ENCODE measurements at regions not wholly inside any gene's neighbourhood (a gene's known extent, or its start where the extent isn't known, plus 50 kb on each side); places are given as distances from the start of the nearest gene placed in this dataset.

DNA sequence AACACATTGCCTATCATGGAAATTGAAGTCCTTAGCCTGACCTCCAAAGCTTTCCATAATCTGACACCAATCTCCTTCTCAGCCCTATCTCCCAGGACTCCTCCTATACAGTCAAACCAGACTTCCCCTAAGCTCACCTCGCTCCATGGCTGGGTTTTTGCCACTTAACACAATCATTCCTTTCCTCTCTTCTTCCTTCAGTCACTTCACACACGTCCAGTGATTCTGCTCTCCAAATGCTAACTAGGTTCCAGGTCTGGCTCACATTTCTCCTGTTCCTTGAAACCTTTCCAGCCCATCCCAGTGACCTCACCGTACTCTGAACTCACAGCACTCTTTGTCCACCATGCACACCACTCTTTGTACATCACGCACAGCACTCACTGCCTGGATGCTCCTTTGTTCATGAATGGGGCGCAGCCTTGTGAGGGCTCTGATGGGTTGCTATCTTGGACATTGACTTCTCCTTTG, 98.4 kb downstream of the GLUL start:
- no peak for DNase-seq (ENCODE audit: low spot score)

DNA sequence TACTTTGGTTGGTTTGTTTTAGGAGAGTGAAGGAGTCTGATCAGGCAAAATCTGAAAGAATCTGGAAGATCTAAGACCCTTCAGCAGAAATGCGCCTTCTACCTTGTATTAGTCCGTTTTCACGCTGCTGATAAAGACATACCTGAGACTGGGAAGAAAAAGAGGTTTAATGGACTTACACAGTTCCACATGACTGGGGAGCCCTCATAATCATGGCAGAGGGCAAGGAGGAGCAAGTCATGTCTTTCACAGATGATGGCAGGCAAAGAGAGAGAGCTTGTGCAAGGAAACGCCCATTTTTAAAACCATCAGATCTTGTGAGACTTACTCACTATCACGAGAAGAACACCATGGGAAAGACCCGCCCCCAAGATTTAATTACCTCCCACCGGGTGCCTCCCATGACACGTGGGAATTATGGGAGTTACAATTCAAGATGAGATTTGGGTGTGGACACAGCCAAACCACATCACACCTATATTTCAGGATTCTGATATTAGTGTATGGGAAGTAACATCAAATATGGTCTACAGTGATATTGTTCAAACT, 99.3 kb downstream of the GLUL start:
- DNase-seq (ENCODE audit: low spot score): no peak

DNA sequence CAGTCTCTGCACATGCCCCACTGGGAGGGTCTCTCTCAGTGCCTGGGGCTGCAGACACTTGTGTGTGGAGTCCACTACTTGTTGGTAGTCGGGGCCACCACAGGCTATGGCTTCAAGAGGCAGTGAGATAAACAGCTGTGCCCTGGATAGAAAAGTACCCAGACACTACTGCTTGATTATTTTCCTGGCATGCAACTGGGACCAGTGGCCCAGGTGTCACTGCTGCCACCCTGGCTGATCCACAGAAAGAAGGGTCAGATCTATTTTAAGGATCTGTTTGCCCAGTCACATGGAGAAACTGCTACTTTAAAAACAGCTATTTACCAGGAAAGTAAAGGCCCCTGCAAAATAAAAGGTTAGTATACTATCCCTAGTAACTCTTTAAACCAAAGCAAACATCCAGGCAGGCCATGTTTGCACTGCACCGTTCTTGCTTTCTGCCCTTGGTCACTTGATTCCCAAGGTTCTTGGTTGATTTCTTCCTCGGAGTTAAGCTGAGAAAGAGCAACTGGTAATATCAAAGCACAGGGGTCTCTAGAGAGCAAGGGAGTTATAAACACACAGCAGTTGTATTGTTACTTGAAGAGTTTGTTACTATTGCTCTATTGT, 99.9 kb downstream of the GLUL start:
- DNase-seq (ENCODE audit: low spot score): no peak

DNA sequence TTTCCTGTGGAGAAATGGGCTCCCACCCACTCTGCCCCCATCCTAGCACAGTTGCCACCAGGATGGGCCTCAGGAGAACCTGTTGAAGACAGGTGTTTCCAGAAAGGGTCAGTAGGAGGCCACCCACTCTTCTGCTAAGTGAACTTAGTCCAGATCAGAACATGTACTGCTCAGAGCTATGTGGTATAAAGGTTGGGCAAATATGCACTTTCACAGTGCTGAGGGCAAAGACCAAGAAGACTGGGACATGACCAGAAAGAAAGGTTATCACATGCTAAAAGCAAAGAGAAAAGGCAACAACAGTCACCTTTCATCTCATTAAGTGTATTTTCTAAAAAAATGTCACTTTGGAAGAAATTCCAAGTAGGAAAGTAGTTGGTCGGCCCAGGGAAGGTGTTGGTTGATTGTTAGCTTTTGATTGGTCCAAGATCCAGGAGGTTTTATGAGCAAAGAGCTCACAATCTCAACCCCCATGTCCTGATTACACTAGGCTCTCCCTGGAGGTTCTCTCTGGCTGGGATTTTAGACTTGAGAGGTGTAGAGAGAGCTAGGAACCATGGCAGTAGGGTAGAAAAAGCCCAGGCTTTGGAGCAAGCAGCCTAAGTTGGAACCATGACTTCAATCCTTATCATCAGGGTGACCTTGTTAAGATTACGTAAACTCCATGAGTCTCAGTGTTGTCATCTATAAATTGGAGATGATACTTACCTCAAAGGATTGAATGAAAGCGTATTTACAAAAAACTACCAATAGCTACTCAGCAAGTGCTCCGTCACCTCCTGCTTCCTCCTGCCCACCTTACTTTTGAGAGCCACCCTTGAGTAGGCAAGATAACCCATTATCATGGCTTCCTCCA, 102.6 kb downstream of the GLUL start:
- DNase-seq (ENCODE audit: low spot score): no peak

DNA sequence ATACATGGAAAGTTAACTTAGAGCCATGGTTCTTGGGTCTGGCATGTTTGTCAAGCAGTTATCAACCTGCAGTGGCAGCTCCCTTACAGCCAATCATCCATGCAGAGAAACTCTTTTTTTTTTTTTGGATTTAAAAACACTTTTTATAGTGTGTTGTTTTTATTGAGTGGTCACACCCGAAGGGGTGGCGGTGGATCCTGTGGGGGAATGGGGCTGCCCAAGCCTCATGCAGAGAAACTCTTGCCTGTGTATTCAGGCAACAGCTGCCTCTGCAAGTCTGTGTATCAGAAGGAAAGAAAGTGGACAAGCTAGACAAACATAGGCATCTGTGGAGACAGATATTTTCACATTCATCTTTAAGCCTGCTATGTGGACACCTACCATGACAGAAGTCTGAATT, 104.8 kb downstream of the GLUL start:
- no peak for DNase-seq (ENCODE audit: low spot score)

DNA sequence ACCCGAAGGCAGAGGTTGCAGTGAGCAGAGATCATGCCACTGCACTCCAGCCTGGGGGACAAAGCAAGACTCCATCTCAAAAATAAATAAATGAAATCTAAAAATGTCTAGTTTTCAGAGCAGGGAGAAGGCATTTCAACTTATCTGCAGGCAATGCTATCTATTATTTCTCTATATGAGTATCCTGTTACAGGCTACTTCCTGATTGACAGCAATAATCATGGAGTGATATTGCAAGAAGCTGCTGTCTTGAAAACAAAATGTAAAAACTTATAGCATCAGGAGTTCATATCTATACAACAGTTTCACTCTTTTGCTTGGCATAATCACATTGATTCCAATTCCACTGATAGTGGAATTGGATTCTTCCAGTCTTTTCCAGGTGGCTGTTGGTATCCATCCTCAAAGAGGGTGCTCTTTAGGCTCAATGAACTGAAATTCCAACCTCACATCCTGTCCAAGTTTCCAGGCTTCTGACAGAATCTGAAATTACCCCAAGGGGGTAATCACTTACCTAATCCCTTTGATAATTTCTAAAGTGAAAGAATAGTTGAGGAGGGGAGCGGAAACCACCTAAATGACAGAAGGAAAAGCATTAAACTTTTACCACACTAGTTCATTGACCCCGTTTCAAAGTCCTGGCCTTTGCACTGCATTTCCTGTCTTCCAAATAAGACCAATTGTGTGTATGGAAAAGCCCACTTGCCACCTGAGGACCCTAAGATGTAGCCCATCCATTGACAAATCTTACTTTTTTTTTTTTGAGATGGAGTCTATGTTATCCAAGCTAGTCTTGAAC, 107.6 kb downstream of the GLUL start:
- no peak for DNase-seq (ENCODE audit: low spot score)

DNA sequence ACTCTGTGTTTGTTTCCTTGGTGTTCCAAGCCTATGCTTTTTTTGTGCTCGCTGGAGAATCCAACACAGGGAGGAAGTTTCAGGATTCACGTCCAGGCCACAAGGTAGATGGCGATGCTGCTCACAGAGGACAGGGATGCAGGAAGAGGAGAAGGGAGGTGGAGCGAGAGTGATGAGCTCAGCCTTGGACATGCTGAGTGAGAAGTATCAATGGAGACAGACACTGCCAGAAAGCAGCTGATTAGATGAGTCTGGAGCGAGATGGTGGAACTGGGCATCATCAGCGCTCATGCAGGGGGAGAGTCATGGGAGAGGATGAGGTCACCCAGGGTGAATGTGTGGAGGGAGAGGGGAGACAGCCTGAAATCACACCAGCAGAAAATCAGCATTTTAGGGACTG, 110.0 kb downstream of the GLUL start:
- no peak for DNase-seq (ENCODE audit: low spot score)

DNA sequence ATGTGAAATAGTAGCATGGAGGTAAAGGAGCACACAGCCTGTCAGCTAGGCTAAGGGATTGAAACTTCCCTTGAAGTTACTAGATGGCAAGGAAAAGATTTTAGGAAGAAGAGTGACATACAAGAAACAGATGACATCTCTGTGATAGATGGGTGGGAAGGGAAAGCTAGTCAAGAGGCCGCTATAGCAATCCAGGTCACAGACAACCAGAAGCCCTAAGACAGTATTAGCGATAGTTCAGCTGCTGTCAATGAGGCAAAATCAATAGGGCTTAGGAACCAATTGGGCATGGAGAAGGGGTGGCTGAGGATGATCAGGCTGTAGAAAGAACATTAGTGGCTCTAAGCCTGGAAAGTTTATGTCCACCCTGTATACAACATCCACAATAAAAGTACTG, 111.1 kb downstream of the GLUL start:
- no peak for DNase-seq (ENCODE audit: low spot score)

DNA sequence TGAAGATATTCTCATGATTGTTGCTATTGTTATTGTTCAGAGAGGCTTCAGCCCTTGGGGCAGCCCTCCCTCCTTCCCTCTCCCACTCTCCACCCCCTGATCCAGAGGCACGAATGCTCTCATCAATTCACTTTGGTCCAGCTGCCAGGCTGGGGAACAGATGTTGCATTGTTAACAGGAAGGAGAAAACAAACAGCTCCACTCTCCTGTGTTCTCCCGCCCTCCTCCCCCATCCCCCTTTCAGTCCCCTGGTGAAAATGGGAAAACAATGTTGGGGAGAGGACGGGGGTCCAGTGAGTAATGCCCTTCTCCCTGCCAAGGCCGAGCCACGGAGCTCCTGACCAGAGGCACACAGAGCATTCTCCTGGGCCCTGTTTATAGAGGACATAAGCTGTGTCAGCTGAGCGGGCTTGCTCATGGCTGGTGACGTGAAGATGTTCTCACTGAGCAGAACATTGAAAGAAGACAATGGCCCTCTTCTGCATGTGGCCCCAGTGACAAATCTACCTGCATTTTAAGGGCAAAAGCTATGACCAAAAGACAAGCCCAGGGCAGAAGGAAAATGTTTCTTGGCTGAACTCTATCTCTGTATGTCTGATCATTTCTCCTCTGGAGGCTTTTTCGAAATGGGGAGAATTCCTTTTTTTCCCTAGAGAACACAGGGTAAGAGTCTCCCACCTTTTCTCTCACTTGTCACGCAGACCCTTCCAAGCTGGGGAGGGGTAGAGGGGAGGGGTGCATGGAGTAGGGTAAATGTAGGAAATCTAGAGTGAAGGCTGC, 111.7 kb downstream of the GLUL start:
- no peak for DNase-seq (ENCODE audit: low spot score)

DNA sequence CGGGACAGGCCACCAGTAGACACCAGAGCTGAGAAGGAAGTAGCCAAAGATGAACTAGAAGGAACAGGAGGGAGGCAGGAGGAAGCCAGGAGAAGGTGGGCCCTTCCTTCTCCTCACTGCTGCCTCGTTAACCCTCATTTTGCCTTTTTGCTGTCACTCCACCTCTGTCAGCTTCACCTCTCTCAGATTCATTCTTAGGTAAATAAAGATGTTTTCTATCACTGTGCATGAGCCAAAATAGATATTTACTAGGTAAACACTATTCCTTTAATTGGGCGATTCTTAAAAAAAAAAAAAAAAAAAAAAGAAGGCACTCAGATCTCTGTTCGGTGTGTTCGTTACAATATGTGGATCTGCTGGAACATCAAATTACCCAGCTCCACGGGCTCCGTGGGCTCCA, 112.3 kb downstream of the GLUL start:
- no peak for DNase-seq (ENCODE audit: low spot score)

DNA sequence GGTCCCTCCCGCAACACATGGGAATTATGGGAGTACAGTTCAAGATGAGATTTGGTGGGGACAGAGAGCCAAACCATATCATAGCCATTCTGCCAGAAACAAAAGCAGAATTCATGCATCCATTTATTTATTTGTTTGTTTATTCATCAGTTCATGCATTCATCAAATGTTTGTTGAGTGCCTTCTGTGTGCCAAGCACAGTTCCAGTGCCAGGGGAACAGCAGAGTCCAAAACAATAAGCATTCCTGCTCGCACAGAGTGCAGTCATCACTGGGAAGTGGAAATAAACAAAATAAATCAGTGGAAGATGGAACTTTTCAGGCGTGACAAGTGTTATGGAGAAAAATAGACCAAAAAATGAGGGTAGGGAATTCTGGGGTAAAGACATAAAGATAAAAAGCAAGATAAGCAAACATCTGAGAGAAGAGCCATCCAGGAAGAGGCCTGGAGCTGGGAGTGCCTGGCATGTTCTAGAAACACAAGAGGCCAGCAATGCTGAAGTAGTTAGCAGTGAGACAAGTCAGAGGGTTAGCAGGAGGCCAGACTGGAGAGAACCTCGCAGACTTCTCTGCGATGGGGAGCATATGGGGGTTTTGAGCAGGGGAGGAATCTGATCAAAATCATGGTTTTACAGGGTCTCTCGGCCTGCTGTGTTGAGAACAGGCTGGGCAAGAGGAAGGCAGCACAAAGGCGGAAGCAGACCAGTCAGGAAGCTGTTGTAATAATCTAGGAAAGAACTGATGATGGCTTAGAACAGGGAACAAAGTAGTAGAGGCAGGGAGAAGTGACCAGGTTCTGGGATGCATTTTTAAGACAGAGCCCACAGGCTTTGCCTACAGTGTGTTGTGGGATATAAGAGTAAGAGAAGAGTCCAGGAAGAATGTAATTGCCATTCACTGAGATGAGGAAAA, 113.2 kb downstream of the GLUL start:
- DNase-seq (ENCODE audit: low spot score): no peak

DNA sequence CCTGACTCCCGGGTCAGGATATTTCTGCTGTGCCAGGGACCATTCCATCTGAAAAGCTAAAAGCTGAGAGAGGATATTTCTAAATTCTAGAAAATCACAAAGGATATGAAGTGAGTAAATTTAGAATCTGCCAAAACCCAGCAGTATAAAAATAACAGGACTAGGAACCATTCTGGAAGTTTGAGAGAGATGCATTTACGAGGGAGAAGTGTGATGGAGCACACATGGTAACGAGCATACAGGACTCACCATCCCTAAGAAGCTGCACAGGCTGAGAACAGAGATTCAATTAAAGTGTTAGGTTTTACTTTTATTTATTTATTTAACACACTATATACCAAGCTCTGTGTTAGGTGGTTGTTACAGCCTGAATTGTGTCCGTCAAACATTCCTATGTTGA, 116.3 kb downstream of the GLUL start:
- DNase-seq (ENCODE audit: low spot score): no peak

DNA sequence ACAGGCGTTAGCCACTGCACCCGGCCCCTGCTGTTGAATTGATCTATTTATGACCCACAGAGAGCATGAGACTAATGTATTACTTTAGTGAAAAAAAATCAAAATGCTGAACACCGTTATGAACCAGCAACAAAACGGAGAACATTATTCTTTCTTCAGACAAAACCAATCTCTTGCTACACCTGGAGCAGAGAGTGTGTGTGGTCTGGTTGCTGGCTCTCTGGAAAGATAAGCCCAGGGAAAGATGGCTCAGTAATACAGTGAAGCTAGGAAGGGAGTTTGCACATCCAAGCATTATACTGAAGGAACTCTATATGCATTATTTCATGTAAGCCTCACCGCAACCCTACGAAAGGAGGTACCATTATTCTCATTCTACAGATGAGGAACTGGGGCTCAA, 117.0 kb downstream of the GLUL start:
- DNase-seq (ENCODE audit: low spot score): no peak

DNA sequence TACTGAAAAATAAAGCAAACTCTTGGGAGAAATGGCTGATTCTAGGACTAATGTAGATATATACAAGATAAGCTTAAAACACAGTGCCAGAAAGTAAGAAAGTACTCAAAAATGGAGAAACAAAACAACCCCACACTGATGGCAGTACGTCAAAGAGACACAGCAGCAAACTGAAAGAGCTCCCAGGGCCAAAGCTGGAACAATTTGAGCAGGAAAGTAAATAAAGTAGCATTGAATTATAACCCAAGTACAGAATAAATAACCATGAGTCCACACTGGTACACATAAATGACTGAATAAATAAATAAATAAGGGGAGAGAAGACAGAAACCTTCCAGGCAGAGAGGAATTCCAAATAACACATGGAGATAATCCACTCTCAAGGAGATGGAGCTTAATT, 120.9 kb downstream of the GLUL start:
- no peak for DNase-seq (ENCODE audit: low spot score)

DNA sequence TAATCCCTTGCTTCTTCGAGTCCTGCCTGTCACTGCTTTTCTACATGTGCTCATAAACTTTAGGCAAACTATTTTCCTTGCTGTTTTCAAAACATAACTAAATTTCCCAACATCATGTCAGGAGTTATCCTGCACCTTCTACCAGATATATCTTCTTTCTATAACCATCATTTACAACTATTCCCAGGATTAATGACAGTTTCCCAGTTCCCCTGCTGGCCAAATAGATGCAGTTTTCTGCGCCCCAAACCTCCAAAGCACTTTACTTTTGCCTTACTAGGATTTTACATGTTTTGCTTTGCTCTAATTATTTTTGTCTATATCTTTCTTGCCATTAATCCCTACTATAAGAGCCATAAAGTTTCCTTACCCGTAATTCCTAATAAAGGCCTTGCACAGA, 122.5 kb downstream of the GLUL start:
- no peak for DNase-seq (ENCODE audit: low spot score)

DNA sequence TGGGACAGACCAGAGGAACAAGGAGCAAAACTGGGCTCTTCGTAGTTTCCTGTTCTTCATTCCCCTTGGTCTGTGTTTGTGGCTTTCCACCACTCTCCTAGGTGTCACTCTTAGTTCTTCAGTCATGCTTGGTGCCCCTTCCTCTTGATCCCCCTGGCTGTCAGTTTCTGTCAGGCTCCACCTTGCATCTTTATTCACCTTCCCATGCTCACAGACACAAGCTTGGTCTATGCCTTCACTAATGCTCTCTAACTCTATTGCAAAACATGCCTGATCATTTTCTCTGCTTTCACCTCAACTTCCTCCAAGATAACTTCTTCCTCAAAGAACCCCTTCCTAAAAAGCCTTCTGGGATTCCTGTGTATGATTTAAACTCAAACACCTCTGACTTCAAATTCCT, 122.9 kb downstream of the GLUL start:
- no peak for DNase-seq (ENCODE audit: low spot score)

DNA sequence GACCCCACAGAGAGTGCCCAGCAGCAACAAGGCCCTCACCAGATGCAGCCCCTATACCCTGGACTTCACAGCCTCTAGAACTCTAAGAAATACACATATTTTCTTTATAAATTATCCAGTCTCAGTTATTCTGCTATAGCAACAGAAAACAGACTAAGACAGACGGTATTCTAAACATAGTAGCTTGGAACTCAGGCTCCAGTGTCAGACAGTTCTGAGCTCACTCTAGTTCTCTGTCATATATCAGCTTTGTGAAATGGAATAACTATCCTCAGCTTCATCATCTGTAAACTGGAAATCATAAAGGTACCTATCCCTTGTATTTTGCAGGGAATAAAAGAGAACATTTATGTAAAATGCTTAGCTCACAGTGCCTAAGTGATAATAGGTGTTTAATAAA, 127.4 kb downstream of the GLUL start:
- DNase-seq (ENCODE audit: low spot score): no peak

DNA sequence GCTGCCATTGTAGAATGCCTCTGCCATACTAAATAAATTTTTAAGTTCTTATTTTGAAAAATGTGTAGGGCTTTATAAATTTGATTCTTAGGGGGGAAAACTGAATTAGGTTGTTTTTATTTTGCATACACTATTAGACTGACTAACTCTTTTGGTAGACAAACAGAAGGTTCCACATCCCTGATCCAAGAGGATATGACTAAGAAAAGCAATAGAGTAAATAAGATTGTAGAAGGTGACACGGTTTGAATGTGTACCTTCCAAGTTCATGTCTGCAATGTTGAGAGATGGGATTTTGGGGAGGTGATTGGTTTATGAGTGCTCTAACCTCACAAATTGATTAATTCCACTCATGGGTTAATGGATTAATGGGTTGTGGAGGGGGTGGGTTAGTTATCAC, 127.9 kb downstream of the GLUL start:
- DNase-seq (ENCODE audit: low spot score): no peak

DNA sequence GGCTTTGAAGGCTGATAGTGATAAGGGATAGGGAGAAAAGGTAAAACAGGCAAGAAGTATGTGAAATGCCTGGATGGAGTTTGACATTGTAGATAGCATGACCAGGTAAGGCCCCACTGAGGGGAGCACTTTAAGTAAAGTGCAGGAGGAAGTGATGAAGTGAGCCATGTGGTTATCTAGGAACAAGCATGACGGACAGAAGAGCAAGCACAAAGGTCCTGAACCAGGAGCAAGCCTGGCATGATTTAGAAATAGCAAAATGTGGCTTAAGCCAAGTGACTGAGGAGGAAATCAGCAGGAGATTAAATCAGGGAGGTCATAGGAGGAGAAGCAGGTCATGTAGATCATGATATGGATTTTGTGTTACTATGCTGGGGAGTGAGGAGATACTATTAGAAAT, 129.2 kb downstream of the GLUL start:
- no peak for DNase-seq (ENCODE audit: low spot score)

DNA sequence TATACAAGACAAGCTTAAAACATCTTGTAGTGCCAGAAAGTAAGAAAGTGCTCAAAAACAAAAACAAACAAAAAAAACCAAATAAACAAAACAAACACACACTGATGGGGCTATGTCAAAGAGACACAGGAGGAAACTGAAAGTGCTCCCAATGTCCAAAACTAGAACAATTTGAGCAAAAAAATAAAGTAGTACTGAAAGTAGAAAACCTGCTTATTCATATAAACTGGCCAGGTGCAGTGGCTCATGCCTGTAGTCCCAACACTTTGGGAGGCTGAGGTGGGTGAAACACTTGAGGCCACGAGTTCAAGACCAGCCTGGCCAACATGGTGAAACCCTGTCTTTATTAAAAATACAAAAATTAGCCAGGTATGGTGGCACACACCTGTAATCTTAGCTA, 129.9 kb downstream of the GLUL start:
- no peak for DNase-seq (ENCODE audit: low spot score)

DNA sequence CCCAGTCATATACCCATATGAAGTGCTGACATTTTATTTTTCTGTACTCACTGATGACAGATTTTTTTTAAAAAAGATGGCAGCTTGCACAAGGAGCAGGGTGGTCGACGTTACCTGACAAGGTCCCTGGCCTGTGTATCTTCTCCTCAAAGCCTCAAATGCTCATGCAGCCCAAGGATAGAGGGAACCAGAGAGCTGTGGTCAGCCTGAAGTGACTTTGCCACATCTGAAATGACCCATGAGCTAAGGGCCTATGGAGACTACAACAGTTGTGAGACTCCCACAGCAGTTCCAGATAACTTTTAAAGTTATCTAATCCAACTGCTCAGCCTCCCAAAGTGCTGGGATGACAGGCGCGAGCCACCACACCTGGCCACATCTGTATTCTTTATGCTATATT, 131.1 kb downstream of the GLUL start:
- DNase-seq (ENCODE audit: low spot score): no peak
